ENCODE measurements at regions not wholly inside any gene's neighbourhood (a gene's known extent, or its start where the extent isn't known, plus 50 kb on each side); places are given as distances from the start of the nearest gene placed in this dataset.
A peak's percentile ranks its signal among the peaks of the same experiment; 100 is the strongest.

DNA sequence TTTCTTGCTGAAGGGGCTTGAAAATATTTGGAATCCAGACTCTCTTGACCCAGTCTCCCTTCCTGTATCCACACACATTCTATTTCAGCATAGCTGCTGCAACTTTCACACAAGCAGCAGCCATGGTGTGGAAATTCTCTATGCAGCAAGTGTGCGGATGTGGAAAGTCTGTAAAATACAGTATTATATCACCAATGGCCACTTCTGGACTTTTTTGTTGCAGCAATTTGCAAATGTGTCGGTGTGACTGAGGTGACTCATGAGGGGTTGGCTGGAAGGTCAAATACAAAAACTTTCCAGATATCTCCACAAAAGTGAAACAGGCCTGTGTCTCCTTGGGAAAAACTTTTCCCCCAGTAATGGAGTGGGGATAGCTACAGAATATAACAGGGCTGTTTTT lies 299.3 kb upstream of the GYPC start:
- no peak for DNase-seq

DNA sequence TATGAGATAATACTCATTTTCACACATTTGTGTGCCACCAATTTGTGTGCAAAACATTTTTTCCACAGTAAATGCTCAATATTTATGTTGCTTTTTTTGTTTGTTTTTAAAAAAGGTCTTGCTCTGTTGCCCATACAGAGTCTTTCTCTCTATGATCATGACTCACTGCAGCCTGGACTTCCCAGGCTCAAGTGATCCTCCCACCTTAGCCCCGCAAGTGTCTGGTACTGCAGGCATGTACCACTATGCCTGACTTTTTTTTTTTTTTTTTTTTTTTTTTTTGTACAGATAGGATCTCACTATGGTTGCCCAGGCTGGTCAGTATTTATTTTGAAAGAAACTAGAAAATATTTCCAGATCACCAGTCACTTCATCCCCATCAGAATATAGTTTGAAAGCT lies 297.8 kb upstream of the GYPC start:
- no peak for DNase-seq

DNA sequence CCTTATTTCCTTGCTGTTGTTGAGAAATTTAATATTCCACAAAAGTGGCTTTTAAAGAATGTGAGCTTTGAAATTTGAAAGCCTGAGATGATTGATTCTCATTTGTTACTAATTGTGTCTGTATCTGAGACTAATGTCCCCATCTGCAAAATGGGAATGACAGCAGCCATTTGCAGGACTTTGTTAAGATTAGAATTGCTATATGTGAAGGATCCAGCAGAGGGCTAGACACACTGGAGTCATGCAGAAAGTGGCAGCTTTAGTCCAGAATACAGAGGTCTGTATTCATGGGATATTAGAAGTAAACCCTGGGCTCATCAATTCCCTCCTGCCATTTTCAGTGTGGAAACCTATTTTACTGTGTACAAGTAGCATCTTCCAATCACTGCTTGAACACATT lies 296.5 kb upstream of the GYPC start:
- peak; percentile 1 for DNase-seq

DNA sequence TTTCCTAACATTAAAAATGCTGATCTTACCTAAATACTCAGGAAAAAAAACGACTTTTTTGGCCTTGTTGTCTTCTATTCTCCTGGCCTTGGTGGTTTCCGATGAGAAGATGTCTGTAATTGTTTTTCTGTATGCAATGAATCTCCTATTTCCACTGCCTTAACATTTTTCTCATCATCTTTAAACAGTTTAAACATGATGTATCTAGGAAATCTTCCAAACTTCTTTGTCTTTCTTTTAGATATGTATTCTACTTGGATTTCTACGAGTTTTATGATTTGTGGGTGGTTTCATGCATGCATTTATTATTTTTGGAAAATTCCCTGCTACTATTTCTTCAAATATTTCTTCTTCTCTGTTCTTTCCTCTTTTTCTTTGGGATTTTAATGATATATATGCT lies 288.6 kb upstream of the GYPC start:
- DNase-seq = no peak

DNA sequence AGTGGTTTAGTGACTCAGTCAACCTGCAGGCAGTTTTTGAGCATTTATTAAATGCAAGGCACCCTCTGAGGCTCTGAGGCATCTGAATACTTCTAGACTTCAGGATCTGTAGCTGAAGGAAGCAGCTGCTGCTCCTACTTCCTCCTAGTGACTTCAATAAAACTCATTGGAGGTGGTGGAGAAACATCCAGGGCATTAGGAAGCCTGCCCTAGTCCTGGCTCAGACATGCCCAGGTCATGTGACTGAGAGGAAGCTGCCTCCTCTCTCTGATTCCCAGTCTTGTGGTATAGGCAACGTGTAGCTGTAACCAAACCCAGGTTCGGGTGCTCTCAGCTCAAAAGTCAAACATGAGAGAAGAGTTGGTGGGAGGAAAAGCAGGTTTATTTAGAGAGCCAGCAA lies 287.2 kb upstream of the GYPC start:
- no peak for DNase-seq

DNA sequence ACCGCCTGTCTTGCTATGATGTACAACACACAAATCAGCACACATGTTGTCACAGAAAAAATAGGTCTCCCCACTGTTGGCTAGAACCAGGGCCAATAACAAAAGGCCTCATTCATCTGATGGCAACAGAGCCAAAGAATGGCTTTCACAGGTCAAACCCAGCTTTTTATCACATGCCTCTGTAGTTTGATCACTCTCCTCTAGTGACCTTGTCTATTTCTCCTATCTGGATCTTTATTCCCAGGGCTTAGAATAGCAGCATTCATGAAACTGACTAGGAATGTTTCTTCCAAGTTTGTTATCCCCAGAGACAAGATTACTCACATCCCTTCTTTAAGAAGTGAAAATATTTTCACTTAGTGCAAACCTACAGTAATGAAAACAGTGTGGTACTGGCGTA lies 285.8 kb upstream of the GYPC start:
- DNase-seq = no peak

DNA sequence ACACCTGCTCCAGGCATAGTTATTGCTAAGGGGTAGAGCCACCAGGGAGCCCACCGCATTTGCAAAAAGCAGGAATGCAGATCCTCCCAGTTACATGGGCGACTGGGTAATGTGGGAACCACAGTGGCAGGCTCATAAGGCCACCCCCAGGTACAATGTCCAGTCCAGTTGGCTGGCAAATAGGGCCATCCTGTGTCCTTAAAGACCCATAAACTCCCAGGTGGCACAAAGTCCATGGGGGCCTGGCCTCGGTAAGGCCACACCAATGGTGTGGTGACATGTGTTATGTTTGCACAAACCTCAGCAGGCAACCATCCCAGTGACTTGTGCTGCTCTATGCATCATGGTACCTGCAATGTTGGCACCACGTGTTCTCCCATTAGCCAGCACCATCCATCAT lies 283.6 kb upstream of the GYPC start:
- no peak for DNase-seq

DNA sequence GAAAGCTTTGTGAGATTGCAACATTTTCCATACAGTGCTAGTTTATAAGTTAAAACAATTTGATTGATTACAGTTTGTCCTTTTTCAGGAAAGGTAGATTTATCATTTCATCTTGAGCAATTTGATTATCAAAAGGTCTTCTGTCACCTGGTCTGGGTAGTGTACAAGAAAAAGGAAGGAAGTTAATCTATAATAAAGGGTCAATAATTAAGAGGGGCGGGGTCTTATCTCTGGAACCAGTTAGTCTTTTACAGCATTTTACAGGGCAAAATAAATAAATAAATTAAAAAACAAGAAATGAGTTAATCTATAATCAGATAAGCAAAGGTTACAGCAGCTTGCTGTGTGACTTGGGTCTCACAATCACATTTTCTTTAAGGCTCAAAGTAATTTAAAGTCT lies 277.8 kb upstream of the GYPC start:
- DNase-seq = no peak

DNA sequence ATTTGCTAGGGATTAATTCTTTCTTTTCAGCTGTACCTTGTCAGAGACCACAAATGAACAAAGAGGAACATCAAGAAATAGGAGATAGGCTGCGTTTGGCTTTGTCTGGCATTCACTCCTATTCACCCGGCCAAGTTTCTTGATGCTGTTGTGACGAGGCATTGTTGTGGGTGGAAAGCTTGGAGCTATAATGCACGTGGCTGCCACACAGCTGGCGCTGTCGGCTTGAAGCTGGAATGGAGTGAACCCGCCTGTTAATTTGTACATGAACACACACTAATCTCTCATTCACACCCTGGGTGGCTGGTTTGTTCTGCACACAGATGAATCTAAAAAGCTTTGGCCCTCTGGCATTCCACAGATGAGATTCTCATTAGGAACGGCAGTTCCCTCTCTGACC lies 274.9 kb upstream of the GYPC start:
- DNase-seq = no peak

DNA sequence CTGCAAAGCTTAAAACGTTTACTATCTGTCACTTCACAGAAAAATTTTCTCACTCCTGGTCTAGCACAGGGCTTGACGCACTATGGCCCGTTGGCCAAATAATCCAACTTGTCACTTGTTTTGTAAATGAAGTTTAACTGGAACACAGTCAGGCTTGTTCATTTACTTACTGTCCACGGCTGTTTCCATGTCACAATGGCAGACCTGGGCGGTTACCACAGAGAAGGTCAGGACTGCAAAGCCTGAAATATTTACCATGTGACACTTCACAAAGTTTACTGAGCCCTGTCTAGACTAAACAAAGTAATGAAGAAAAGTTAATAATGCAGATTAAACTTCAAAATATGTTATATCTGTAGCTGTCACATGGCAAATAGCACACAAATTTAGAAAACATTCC lies 273.0 kb upstream of the GYPC start:
- DNase-seq = no peak

DNA sequence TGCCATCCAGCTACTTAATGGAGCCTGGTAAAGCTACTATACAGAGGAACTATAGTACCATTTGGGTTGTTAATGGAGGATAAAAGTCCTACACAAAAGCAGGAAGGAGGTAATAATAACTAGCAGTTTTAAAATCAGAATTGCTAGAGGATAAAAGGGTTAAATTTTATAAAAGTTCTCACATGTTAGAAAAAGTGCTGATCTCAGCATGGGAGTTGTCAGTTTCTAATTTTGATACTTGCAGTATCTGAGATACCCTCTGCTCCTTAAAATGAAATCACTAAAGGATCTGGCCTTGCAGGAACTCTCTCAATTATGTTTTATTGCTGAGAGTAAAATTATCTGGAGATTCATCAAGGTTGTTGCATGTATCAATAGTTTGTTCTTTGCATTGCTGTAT lies 272.2 kb upstream of the GYPC start:
- DNase-seq = no peak

DNA sequence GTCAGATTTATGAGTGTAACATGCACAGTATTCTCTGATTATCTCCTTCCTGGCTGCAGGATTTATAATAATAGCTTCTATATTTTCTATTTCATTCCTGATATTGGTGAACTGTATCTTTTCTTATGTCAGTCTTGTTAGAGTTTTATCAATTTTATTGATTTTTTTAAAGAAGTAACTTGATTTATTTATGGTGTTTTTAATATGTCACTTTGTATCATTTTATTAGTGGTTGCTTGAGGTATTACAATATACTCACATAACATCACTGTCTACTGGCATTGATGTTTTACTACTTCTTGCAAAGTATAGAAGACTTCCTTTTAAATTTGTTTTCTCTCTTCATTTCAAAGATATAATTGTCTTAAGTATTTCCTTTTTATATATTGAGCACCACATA lies 270.5 kb upstream of the GYPC start:
- DNase-seq = no peak

DNA sequence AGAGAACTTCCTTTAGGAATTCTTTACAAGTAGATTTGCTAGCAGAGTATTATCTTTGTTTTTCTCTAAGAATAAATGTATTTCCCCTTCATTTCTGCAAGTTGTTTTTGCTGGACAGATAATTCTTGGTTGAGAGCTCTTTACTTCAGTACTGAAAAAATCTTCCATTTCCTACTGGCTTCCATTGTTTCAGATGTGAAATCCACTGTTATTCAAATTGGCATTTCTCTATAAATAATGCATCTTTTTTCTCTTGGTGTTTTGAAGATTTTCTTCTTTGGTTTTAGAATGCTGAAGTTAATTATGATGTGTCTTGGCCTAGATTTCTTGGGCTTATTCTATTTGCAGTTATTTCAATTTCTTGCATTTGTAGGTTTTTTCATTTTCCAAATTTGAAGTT lies 270.0 kb upstream of the GYPC start:
- no peak for DNase-seq

DNA sequence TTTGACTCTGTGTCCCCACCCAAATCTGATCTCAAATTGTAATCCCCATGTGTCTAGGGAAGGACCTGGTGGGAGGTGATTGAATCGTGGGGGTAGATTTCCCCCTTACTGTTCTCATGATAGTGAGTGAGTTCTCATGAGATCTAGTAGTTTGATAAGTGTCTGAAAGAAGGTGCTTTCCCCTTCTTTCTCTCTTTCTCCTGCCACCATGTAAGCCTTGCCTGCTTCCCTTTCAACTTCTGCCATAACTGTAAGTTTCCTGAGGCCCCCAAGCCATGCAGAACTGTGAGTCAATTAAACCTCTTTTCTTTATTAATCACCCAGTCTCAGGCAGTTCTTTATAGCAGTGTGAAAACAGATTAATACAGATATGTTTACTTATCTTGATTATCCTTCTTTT lies 266.5 kb upstream of the GYPC start:
- DNase-seq = no peak

DNA sequence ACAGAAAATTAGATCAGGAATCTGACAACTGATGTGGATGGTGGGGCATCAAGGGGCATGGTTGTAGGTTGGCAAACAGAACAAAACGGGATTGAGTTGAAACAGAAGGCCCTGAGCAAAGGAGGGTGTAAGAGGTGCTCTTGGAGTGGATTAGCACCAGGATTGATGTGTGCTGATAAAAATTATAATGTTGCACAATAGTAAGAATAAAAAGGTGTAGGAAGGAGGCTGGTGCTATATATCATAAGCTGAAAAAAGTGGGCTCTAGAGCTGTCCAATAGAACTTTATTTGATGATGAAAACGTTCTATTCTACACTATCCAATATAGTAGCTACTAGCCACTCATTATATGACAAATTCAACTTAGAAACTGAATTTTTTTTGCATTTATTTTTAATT lies 263.1 kb upstream of the GYPC start:
- no peak for DNase-seq

DNA sequence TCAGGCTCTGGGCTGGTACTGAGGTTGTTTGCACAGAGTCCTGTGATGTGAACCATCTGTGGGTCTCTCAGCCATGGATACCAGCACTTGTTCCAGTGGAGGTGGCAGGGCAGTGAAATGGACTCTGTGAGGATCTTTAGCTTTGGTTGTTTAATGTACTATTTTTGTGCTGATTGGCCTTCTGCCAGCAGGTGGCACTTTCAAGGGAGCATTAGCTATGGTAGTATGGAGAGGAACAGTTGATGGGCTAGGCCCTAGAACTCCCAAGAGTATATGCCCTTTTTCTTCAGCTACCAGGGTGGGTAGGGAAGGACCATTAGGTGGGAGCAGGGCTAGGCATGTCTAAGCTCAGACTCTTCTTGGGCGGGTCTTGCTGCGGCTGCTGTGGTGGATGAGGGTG lies 257.0 kb upstream of the GYPC start:
- no peak for DNase-seq

DNA sequence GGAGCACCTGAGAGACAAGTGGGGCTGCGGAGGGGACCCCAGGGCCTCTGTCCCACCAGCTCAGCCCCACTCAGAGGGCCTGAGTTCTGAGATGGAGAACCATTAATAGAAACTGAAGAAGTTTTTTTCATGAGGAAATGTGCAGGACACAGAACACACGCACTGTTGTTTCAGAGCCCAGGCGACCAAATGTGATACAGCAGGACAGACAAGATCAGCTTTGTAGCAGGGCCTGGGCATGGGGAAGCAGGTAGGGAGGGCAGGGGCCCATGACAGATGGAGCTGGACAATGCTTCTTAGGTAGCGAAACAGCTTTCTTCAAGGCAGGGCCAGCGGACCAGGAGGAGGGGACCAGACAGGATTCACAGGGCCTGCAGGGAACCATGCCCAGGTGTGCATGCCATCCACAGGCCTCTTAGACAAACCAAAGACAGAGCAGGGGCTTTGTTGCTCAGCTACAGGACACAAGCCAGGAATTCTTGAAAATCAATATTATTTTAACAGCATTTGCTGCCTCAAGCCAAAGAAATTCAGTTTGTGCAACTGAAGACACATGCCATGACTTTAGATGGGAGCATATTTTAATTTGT lies 252.8 kb upstream of the GYPC start:
- DNase-seq = no peak

DNA sequence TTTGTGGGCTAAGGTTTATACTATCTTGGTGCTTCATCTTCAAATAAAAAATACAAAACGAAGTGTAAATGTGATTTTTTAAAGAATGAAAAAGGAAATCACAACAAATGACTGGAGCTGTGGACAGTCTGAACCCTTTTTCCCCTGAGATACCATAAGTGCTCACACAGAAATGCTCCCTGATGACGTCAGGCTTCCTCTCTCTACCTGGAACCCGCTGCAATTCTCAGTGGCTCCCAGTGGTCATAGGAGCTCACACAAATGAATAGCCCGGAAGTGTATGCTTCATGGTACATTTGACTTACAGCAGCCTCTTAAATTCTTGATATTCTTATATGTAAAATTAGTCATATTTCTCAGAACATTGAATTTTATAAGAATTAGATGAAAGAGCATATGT lies 249.7 kb upstream of the GYPC start:
- no peak for DNase-seq

DNA sequence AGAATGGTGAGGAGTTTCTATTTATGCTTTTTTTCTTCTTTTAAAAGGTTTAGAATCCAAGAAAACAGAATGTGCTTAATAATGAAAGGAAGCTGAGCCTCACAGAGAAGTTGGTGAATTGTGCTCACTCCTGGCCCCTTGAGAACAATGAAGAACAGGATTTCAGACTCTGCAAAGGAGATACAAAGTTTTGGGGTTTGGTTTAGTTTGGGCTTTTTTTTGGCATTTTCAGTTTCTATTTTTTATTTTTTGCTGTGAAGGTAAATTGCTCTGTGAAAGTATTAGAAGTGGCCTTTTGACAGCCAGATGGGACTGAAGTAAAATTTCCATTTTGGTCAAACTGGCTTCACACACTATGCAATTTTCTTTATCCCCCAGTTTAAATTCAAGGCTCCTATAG lies 247.3 kb upstream of the GYPC start:
- DNase-seq = no peak

DNA sequence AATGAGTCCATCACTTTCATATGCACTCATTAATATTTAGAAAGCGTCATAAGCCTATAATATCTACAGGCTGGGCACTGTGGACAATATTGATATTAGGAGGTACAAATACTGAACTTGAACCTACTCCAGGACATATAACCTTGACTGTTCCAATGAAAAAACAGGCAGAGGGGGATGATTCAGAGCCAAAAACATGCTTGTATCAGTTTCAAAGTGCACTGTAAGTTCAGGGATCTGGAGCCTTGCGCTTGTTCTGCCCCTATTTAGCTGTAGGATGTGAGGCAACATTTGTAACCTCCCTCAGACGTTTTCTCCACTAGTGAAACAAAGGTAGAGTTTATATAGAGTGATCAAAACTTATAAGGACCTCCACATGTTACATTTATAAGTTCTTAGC lies 246.1 kb upstream of the GYPC start:
- no peak for DNase-seq

DNA sequence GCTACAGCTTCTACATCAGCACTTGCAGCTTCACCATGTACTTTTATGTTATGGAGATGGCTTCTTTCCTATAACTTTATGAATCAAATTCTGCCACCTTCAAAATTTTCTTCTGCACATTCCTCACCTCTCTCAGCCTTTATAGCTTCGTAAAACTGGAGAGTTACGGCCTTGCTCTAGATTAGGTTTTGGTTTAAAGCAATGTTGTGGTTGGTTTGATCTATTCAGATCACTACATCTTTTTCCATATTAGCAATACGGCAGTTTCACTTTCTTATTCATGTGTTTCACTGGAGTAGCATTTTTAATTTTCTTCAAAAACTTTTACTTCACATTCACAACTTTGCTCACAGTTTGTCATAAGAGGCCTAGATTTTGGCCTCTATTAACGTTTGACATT lies 242.9 kb upstream of the GYPC start:
- no peak for DNase-seq

DNA sequence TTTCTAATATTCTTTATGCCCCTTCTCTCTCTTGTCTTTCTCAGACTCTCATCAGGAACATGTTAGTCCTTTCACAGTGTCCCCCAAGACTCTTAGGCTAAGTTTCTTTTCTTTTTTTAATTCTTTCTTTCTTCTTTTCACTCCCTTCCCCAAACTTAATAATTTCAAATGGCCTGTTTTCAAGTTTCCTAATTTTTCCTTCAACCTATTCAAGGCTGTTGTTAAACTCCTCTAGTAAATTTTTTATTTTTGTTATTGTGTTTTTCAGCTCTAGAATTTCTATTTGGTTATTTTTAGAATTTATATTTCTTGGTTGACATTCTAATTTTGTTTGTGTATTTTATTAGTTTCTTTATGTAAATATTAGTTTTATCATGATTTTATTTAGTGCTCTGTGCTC lies 236.6 kb upstream of the GYPC start:
- no peak for DNase-seq

DNA sequence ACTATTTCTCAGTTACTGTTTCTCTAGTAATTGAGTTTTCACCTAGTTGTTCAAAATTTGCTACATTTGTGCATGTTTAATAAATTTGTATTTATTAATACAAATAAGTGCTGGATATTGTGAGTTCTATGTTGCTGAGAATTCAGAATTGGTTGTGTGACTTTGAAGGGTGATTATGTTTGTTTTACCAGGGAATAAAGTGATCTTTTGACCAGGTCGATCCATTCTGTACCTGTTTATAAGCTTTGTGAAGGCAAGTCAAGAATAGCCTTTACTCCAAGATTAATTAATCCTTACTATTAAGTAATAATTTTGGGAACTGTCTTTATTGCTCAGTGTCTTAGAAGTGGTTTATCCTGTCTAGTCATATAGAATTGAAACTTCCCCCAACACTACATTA lies 230.0 kb upstream of the GYPC start:
- DNase-seq = no peak

DNA sequence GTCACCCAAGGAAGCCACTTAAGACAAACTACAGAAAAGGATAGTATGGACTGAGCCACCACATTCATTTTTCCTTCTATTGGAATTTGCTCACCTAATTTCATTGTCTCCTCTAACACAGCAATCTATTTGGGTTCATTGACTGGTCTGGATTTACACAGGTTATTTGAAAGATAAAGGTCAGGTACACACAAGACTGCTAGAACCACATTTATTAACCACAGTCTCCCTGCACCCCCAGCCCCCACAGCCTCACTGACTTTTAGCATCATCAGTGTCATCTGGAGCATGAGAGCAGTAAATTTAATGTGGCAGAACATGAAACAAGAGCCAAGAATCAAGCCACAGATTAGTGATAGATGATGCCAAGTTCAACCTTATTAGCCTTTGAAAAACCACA lies 226.9 kb upstream of the GYPC start:
- no peak for DNase-seq

DNA sequence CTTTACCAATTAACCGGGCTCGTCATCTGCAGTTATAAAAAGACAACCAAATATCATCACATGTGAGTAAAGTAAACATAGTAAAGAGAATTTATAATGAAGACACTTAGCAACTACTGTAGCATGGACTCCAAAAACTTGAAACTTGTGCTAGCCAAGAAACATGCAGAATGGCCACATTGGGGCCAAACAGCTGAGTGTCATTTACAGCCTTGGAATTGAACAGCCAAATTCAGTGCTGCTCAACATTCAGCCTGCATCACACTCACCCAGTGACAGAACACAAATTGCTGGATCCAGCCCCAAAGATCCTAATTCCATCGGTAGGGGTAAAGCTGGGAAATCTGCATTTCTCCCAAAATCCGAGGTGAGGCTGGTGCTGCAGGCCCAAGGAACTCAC lies 224.8 kb upstream of the GYPC start:
- DNase-seq = no peak

DNA sequence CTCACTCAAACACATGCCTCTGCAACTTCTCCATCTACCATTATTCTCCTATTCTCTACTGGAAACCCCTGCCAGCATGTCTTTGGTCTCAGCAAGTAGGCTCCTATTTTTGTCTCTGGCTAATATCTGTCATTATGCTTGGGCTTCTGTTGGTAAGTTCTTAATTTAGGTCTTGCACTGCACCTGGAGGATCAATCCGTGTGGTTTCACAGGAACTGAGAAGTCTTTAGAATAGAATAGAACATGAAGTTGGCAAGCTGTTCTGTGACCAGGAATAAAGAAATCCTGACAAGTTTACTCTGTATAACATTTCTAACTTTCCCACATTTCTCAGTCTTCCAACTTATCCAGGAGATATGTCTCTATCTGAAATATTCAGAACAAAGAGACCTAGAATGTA lies 219.5 kb upstream of the GYPC start:
- no peak for DNase-seq

Data from NCI-H2171 treated with DMSO at 0.1 percent for 48 hours (cell line).